GM10248 (cell line): ENCODE measurements at regions not wholly inside any gene's neighbourhood (a gene's known extent, or its start where the extent isn't known, plus 50 kb on each side); places are given as distances from the start of the nearest gene placed in this dataset.

Experiments
- CTCF ChIA-PET: fragments of 300-600 bp; sonication (Branson Sonifier 250); formaldehyde crosslinking; extraction: SDS; loops from one replicate; lab custom pipeline; 2021; ENCODE audit warnings: antibody characterized with exemption; lab: Yijun Ruan, JAX
- POLR2A ChIA-PET: fragments of 350-650 bp; sonication (Branson Sonifier 250); formaldehyde crosslinking; extraction: SDS; loops from one replicate; lab custom pipeline; 2020; ENCODE audit warnings: antibody characterized with exemption; lab: Yijun Ruan, JAX
- DNase-seq: peaks from one replicate; pipeline ENCODE4 v3.0.0; 2012; ENCODE audit errors: extremely low spot score
- TF ChIP-seq, protein P1 (sequence below): IDR thresholded peaks from 2 replicates; pipeline ENCODE4 v1.5.1; 2012; ENCODE audit warnings: mild to moderate bottlenecking, low read depth; ENCODE audit errors: extremely low read depth, missing control alignments, control extremely low read depth

DNA sequence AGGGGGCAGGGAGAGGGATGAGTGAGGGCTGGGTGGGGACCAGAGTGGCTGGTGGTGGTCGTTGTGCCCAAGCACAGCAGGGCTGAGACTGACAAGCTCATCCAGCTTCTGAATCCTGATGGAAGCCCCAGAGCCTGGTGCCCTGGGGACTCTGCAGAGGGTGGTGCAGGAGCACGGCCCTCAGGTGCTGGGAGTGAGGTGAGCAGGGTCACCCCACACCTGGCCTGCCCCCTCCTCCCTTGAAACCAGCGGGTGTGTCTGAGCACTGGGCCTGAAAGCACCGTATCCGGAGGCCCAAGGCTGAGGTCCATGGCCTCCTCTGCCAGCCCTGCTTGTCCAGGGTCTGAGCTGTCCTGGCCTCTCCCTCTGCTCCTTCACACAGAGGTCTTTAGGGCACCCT, 218.2 kb downstream of the ZNF248 start:
- TF ChIP-seq, protein P1, sequence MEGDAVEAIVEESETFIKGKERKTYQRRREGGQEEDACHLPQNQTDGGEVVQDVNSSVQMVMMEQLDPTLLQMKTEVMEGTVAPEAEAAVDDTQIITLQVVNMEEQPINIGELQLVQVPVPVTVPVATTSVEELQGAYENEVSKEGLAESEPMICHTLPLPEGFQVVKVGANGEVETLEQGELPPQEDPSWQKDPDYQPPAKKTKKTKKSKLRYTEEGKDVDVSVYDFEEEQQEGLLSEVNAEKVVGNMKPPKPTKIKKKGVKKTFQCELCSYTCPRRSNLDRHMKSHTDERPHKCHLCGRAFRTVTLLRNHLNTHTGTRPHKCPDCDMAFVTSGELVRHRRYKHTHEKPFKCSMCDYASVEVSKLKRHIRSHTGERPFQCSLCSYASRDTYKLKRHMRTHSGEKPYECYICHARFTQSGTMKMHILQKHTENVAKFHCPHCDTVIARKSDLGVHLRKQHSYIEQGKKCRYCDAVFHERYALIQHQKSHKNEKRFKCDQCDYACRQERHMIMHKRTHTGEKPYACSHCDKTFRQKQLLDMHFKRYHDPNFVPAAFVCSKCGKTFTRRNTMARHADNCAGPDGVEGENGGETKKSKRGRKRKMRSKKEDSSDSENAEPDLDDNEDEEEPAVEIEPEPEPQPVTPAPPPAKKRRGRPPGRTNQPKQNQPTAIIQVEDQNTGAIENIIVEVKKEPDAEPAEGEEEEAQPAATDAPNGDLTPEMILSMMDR: no peak
- no peak for DNase-seq
- ChIA-PET POLR2A (no interaction called here), CTCF (no interaction called here)

DNA sequence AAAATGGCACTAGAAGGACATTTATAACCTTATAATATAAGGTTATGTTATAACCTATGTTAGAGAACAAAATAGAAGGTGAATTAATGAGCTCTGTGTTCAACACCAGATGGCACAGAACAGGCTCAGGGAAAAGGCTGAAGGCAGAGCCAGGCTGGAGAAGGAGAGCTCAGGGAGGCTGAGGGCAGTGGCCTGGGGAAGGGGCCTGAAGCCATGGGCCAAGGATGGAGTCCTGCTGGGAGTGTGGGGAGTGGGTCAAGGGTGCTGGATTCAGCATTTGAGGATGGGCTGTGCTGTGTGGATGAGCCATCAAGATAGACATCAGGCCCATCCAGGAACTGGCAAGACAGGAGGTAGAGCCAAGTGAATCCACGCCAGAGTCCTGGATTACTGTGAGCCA, 218.8 kb downstream of the ZNF248 start:
- ChIA-PET POLR2A (no interaction called here), CTCF (no interaction called here)
- DNase-seq: no peak
- TF ChIP-seq, protein P1: no peak

DNA sequence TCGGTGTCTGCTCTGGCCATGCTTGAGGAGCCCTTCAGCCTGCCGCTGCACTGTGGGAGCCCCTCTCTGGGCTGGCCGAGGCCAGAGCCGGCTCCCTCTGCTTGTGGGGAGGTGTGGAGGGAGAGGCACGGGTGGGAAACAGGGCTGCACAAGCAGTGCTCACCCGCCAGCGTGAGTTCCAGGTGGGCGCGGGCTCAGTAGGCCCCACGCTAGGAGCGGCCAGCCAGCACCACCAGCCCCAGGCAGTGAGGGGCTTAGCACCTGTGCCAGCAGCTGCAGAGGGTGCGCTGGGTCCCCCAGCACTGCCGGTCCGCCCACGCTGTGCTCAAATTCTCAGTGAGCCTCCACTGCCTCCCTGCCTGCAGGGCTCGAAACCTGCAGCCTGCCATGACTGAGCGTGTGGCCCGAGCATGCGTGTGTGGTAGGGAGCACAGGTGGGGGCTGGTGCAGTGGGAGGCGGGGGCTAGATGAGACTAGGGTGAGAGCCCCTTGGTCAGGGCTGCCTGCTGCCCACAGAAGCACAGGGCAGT, 223.0 kb downstream of the ZNF248 start:
- ChIA-PET POLR2A (no interaction called here), CTCF (no interaction called here)
- TF ChIP-seq, protein P1: no peak
- no peak for DNase-seq

DNA sequence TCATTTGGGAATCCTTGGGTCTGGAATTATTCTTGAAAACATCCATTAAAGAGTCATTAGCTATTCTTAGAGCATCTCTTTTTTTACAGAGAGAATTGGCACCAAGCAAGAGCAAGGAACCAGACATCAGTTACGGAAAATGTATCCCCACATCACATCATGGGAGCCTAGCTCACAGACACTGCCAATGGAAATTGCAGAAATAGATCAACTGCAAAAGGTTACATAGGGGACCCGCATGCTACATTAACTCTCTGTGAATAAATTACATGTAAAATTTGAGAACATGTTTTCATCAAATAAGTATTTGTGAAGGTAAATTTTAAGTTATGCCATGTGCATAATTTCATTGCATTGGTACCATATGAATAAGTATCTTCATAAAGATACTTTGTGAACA, 224.8 kb downstream of the ZNF248 start:
- no peak for DNase-seq
- TF ChIP-seq, protein P1: no peak
- ChIA-PET POLR2A (no interaction called here), CTCF (no interaction called here)

DNA sequence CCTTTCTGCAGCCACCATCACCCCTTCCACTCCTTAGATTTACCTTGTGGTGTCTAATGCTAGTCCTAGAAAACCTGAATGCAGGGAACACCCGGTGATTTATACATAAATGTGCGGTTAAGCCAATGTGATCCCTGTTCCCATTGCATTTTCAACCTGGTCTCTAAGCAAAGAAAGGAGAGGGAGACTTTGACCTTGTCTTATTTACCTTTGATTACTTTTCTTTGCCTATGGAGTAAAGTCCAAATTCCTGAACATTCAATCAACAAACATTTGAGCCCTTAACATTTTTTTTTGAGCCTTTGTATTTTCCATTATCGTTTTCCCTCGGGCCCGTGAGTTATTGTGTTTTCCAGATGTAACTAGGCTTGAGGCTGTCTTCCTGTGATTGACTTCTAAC, 233.9 kb downstream of the ZNF248 start:
- CTCF ChIA-PET: no interaction called here

DNA sequence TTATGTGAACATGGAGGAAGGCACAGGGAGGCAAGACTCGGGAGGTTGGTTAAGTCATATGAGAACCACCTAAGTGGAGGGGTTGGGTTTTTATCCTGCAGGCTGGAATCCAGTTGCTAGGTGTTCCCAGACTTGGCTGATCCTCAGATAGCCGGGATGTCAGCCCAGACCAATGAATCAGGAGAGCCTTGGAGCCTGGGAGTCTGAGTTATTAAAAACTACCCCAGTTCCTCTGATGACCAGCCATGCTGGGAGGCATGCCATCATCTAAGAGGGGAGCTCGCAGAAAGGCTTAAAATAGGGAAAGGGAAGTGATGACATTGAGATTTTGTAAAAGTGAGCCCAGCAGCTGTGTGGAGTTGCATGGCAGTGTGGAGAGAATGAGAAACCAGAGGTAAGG, 238.1 kb downstream of the ZNF248 start:
- TF ChIP-seq, protein P1: no peak
- no peak for DNase-seq
- ChIA-PET CTCF (no interaction called here), POLR2A (no interaction called here)

More for the DNA sequence above, 233.9 kb downstream of the ZNF248 start:
- DNase-seq: no peak
- TF ChIP-seq, protein P1: no peak
- POLR2A ChIA-PET: no interaction called here

DNA sequence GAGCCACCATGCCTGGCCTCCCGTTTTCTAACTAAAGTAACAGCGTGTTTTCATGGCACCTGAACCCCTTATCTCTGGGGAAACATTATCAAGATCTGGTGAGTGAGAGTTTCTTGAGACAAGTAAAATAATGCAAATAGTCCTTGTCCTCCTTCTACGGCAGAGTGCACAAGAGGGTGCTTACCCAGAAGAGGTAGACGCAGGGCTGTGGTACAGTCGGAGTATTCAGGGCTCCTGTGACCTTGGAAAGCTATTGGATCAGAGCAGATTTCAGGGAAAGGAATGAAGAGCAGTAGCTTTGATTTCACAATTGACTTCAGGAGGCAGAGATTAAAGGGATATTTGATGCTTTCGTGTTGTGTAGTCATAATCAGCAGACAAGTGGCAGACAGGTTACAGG, 269.1 kb downstream of the ZNF248 start:
- ChIA-PET CTCF (no interaction called here), POLR2A (no interaction called here)
- TF ChIP-seq, protein P1: no peak
- DNase-seq: no peak
